Loucy (cell line): ENCODE measurements at regions not wholly inside any gene's neighbourhood (a gene's known extent, or its start where the extent isn't known, plus 50 kb on each side); places are given as distances from the start of the nearest gene placed in this dataset.

Experiments used
- EZH2phosphoT487 ChIP-seq: fragments of 200-600 bp; IDR thresholded peaks from 2 replicates; pipeline ENCODE4 v1.6.1; 2018; ENCODE audit warnings: antibody characterized with exemption, mild to moderate bottlenecking, moderate library complexity, borderline replicate concordance
- TF ChIP-seq, protein P1 (sequence below): fragments of 200-600 bp; sonication (generic); conservative IDR thresholded peaks from 2 replicates; pipeline ENCODE4 v1.5.1; 2014; ENCODE audit warnings: mild to moderate bottlenecking, antibody characterized with exemption, low read length

- TF ChIP-seq, protein P1, sequence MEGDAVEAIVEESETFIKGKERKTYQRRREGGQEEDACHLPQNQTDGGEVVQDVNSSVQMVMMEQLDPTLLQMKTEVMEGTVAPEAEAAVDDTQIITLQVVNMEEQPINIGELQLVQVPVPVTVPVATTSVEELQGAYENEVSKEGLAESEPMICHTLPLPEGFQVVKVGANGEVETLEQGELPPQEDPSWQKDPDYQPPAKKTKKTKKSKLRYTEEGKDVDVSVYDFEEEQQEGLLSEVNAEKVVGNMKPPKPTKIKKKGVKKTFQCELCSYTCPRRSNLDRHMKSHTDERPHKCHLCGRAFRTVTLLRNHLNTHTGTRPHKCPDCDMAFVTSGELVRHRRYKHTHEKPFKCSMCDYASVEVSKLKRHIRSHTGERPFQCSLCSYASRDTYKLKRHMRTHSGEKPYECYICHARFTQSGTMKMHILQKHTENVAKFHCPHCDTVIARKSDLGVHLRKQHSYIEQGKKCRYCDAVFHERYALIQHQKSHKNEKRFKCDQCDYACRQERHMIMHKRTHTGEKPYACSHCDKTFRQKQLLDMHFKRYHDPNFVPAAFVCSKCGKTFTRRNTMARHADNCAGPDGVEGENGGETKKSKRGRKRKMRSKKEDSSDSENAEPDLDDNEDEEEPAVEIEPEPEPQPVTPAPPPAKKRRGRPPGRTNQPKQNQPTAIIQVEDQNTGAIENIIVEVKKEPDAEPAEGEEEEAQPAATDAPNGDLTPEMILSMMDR = no peak
- no peak for TF ChIP-seq EZH2phosphoT487
These were observed 161.0 kb upstream of the FAM241A start for GRCh38 chr4:111984169-111984819.
